ENCODE measurements at regions not wholly inside any gene's neighbourhood (a gene's known extent, or its start where the extent isn't known, plus 50 kb on each side); places are given as distances from the start of the nearest gene placed in this dataset.

DNA sequence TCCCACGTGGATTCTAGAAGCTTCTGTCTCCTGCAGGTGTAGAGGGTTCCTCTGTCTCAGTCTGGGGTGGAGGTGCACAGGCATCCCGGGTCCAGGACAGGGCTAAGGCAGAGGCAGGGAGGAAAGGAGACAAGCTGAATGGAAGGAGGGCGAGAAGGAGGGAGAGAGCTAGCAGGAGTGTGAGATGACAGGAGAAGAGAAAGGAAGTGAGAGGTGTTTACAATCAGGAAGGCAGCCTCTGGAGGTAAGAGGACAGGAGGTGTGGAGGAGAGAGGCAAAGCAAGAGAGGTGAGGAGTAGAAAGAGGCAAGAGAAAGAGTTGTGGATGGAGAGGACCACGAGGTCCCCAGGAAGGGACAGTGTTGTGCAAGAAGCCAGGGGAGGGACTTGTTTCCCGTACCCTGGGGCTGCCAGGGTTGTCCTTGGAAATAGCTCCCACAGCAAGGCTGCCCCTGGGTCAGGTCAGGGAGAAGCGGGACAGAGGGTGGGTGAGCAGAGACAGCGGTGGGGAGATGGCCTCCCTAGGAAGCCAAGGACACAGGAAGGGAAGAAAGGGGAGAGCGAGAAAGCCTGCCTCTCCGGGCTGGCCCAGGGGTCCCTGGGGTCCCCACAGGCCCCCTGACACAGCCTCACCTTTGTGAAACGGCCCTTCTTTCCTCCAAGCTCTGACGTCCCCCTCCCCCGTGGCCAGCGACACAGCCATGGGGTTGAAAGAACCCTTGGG lies 136.9 kb downstream of the CYP26B1 start:
- no peak for TF ChIP-seq Cebpa-rat (IDR thresholded peaks at IDR 0.05)
- Histone ChIP-seq H4K20me1 (no peaks in the 10 kb centered on the region), H3K9ac (no peak overlapping the region)

GRCh38 chr2:72008608-72009007 lies 139.1 kb downstream of the CYP26B1 start:
- no peak overlapping the region for H3K27ac ChIP-seq
- no peak overlapping the region for H3K4me2 ChIP-seq
- no peaks in the 10 kb centered on the region for H3K27me3 ChIP-seq
- peaks cover 0 to 14% (median 8%) of the 10 kb centered on the region in 10 experiments; a peak in 9 of 20 replicates for H3K4me1 ChIP-seq
- no peaks in the 10 kb centered on the region for H4K20me1 ChIP-seq
- TF ChIP-seq Cebpa-rat (IDR thresholded peaks at IDR 0.05) = no peak
- H3K9me3 ChIP-seq (replicated peaks in 1 of 11) = no peaks in the 10 kb centered on the region
- H3K36me3 ChIP-seq = no peaks in the 10 kb centered on the region
- no peak overlapping the region for H3K4me3 ChIP-seq
- no peak overlapping the region for H3K9ac ChIP-seq

More for the DNA sequence above, 136.9 kb downstream of the CYP26B1 start:
- H3K4me2 ChIP-seq = no peak overlapping the region
- no peaks in the 10 kb centered on the region for H3K9me3 ChIP-seq (replicated peaks in 1 of 11)
- no peaks in the 10 kb centered on the region for H3K27me3 ChIP-seq
- no peaks in the 10 kb centered on the region for H3K36me3 ChIP-seq
- H3K4me1 ChIP-seq = peaks cover 0 to 14% (median 8%) of the 10 kb centered on the region in 10 experiments; a peak in 9 of 20 replicates
- H3K27ac ChIP-seq = no peak overlapping the region
- H3K4me3 ChIP-seq = no peak overlapping the region

DNA sequence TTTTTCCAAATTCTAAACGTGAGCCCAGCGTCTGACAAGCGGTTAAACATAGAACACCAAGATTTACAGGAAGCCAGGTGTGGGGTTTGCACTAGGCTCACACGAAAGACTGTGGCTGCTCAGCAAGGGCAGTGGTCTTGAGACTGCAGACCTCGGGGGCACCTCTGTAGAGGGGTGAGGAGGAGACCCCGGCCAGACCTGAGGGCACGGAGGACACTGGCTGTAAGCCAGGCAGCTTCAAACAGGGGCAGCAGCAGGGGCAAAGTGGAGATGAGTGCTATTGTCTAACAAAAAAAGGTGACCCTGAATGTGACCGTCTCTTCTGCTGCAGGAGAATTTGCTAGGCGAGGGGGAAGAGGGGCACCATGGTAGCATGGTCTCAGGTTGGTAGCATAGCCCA lies 140.3 kb downstream of the CYP26B1 start:
- H3K36me3 ChIP-seq = no peaks in the 10 kb centered on the region
- H3K27me3 ChIP-seq = no peaks in the 10 kb centered on the region
- peaks cover 0 to 8% (median 5%) of the 10 kb centered on the region in 10 experiments; a peak in 8 of 20 replicates for H3K4me1 ChIP-seq
- no peak overlapping the region for H3K9ac ChIP-seq
- no peak overlapping the region for H3K4me3 ChIP-seq
- H4K20me1 ChIP-seq = no peaks in the 10 kb centered on the region
- H3K9me3 ChIP-seq (replicated peaks in 1 of 11) = no peaks in the 10 kb centered on the region
- no peak for TF ChIP-seq Cebpa-rat (IDR thresholded peaks at IDR 0.05)
- H3K27ac ChIP-seq = no peak overlapping the region
- no peak overlapping the region for H3K4me2 ChIP-seq

DNA sequence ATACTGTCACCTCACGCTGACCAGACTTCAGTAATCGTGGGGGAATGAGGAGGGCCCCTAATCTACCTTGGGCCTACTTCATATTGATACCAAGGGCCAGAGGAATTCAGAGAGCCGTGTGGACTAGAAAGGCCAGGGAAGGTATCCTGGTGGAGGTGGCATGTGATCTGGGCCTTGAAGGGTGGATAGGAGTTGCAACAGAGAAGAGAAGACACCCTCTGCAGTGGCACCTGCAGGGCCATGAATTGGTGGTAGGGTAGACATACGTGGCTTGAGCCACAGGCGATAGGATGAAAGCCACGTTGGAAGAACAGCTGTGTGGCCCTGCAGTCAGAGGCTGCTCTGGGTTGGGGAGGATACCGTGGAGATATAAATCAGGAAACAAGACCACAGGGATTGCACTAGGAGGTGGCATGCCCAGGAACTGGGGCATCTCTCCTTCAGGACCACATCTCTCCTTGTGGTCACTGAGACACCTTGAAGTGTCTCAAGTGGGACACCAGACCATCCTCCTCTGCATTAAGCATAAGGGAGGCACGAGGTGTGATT lies 141.4 kb downstream of the CYP26B1 start:
- no peak for TF ChIP-seq Cebpa-rat (IDR thresholded peaks at IDR 0.05)
- no peak overlapping the region for H3K4me2 ChIP-seq
- no peaks in the 10 kb centered on the region for H3K27me3 ChIP-seq

DNA sequence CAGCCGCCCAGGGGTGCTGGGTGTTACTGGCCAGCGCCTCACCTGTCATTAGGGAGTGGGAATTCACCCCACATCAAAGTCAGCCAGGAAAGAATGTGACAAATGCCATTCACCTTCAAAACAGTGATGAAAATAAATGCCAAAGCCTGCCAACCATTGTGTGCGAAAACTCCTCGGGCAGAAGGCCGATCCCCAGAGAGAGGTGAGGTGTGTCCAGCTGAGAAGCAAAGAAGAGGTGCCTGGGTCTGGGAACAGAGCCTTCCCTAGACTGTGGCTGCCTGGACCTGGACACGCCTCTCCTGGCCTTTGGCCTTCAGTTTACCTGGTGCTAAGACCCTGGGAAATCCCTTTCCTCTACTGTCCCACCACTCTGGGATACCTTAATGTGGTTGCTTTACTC lies 142.7 kb downstream of the CYP26B1 start:
- H3K36me3 ChIP-seq = no peaks in the 10 kb centered on the region
- no peak for TF ChIP-seq Cebpa-rat (IDR thresholded peaks at IDR 0.05)

More for the DNA sequence above, 141.4 kb downstream of the CYP26B1 start:
- H3K27ac ChIP-seq = no peak overlapping the region
- peaks cover 0 to 8% (median 5%) of the 10 kb centered on the region in 10 experiments; a peak in 8 of 20 replicates for H3K4me1 ChIP-seq
- no peaks in the 10 kb centered on the region for H4K20me1 ChIP-seq
- H3K36me3 ChIP-seq = no peaks in the 10 kb centered on the region
- H3K4me3 ChIP-seq = no peak overlapping the region
- H3K9me3 ChIP-seq (replicated peaks in 1 of 11) = no peaks in the 10 kb centered on the region
- H3K9ac ChIP-seq = no peak overlapping the region

GRCh38 chr2:72004201-72004915 lies 143.3 kb downstream of the CYP26B1 start:
- H3K4me1 ChIP-seq = peaks cover 0 to under 1% (median under 1%) of the 10 kb centered on the region in 10 experiments; a peak in 6 of 20 replicates
- no peak overlapping the region for H3K9ac ChIP-seq
- no peaks in the 10 kb centered on the region for H4K20me1 ChIP-seq
- H3K4me3 ChIP-seq = no peak overlapping the region
- H3K4me2 ChIP-seq = no peak overlapping the region
- H3K27ac ChIP-seq = no peak overlapping the region
- H3K27me3 ChIP-seq = no peaks in the 10 kb centered on the region
- TF ChIP-seq Cebpa-rat (IDR thresholded peaks at IDR 0.05) = no peak
- H3K9me3 ChIP-seq (replicated peaks in 1 of 11) = no peaks in the 10 kb centered on the region
- H3K36me3 ChIP-seq = no peaks in the 10 kb centered on the region

More for the DNA sequence above, 142.7 kb downstream of the CYP26B1 start:
- Histone ChIP-seq H4K20me1 (no peaks in the 10 kb centered on the region), H3K4me1 (peaks cover 0 to 7% (median 5%) of the 10 kb centered on the region in 10 experiments; a peak in 8 of 20 replicates), H3K27me3 (no peaks in the 10 kb centered on the region), H3K9me3 (replicated peaks in 1 of 11) (no peaks in the 10 kb centered on the region), H3K27ac (no peak overlapping the region), H3K9ac (no peak overlapping the region), H3K4me2 (no peak overlapping the region), H3K4me3 (no peak overlapping the region)

GRCh38 chr2:72003796-72004195 lies 143.9 kb downstream of the CYP26B1 start:
- Histone ChIP-seq H3K4me2 (no peak overlapping the region), H3K27ac (no peak overlapping the region)
- TF ChIP-seq Cebpa-rat (IDR thresholded peaks at IDR 0.05) = no peak

GRCh38 chr2:72003124-72003523 lies 144.5 kb downstream of the CYP26B1 start:
- Histone ChIP-seq H3K9me3 (replicated peaks in 1 of 11) (no peaks in the 10 kb centered on the region), H3K4me3 (no peak overlapping the region), H4K20me1 (no peaks in the 10 kb centered on the region), H3K27ac (no peak overlapping the region), H3K9ac (no peak overlapping the region), H3K36me3 (no peaks in the 10 kb centered on the region), H3K4me2 (no peak overlapping the region), H3K27me3 (no peaks in the 10 kb centered on the region), H3K4me1 (no peaks in the 10 kb centered on the region)
- TF ChIP-seq Cebpa-rat (IDR thresholded peaks at IDR 0.05) = no peak

More at GRCh38 chr2:72003796-72004195, 143.9 kb downstream of the CYP26B1 start:
- Histone ChIP-seq H4K20me1 (no peaks in the 10 kb centered on the region), H3K9ac (no peak overlapping the region), H3K9me3 (replicated peaks in 1 of 11) (no peaks in the 10 kb centered on the region), H3K36me3 (no peaks in the 10 kb centered on the region), H3K4me1 (no peaks in the 10 kb centered on the region), H3K27me3 (no peaks in the 10 kb centered on the region), H3K4me3 (no peak overlapping the region)

DNA sequence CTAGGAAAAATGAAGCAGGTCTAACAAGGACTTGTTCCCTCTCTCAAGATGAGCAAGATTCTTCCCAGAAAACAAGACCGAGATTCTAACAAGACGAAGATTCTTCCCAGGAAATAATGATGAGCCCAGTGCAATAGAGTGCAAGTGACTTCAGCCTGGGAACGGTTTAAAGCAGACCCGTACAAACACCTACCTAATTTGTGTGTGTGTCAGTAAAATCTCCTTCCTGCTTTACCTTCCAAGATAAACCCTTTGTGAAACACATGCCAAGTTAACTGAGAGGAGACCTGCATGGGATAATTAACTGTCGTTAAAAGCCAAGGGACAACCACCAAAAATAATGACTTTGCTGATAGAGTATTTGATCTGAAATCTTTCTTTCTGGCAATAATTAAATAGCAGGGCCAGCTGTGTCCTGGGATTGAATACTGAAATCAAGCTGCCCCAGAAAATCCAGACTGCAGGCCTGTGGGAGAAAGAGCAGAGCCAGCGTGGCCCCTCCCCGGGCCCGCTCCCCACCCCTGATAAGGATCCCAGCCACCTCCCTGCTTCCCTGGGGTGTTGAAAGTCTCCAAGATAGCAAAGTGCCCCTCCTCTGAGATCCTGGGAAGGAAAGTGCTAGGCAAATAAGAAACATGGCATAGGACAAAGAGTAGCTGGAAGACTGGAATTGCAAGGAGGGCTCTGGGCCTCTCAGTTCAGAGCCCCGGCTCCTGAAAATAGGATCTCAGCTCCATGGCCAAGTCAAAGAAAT lies 145.5 kb downstream of the CYP26B1 start:
- Histone ChIP-seq H3K9me3 (replicated peaks in 1 of 11) (no peaks in the 10 kb centered on the region), H3K9ac (no peak overlapping the region), H3K27me3 (no peaks in the 10 kb centered on the region), H3K4me3 (no peak overlapping the region), H3K4me2 (no peak overlapping the region), H3K27ac (no peak overlapping the region), H4K20me1 (no peaks in the 10 kb centered on the region), H3K36me3 (no peaks in the 10 kb centered on the region), H3K4me1 (no peaks in the 10 kb centered on the region)
- no peak for TF ChIP-seq Cebpa-rat (IDR thresholded peaks at IDR 0.05)

All from BLaER1 treated with 17β-estradiol and CSF1 and Interleukin-3, amounts not matched to agents 10 nM and 100 nM (cell line).